DMS 273 treated with DMSO at 0.1 percent for 48 hours (cell line): ENCODE measurements at regions not wholly inside any gene's neighbourhood (a gene's known extent, or its start where the extent isn't known, plus 50 kb on each side); places are given as distances from the start of the nearest gene placed in this dataset.
"Not testable (repeated sequence)": the region's sequence is repeated elsewhere in the genome, so short reads cannot be mapped to it uniquely, and the experiment has no call there.

Experiments used
- DNase-seq: peaks from one replicate; lab custom pipeline; 2025; lab: John Stamatoyannopoulos, UW

- DNase-seq = no peak
These were observed 220.9 kb upstream of the TUT7 start for GRCh38 chr9:86575137-86575536.

DNA sequence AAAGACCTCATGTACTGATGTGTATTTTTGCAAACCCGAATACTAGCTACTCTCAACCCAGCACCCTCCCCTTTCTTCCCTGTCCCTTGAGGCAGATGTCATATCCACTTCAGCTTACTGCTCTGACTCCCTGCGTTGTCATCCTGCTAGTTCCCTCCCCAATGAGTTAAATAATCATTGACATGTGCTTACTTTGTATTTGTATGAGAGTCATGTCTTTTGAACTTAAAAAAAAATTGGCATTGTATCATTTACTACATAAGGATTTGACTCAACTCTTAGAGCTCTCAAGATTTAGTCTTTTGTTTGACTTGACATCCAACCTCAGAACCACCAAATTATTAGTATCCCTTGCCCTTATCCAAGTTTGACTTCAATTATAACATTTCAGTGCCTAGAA is 219.7 kb upstream of the TUT7 start:
- DNase-seq = no peak

GRCh38 chr9:86572904-86573303 is 218.7 kb upstream of the TUT7 start:
- no peak for DNase-seq

- DNase-seq = not testable (repeated sequence)
These were observed 211.4 kb upstream of the TUT7 start for GRCh38 chr9:86565603-86566002.

GRCh38 chr9:86563936-86564335 is 209.7 kb upstream of the TUT7 start:
- no peak for DNase-seq

DNA sequence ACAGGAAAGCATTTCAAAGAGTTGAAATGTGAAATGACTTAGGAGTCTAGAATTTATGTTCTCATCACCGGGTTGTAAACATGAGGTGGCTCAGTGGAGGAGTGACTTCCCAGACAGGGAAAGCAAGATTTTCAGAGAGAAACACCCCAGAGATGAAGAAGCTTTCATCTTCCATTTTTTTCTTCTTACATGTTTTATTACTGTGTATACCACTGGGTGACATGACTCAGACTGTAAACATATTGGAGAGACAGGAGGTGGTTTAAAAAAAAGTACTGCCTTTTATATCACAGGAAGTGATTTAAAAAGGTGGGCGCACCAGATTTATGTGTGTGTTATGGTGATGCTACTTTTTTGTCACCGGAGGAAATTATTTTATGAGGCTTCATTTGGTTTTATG is 209.1 kb upstream of the TUT7 start:
- DNase-seq = no peak

DNA sequence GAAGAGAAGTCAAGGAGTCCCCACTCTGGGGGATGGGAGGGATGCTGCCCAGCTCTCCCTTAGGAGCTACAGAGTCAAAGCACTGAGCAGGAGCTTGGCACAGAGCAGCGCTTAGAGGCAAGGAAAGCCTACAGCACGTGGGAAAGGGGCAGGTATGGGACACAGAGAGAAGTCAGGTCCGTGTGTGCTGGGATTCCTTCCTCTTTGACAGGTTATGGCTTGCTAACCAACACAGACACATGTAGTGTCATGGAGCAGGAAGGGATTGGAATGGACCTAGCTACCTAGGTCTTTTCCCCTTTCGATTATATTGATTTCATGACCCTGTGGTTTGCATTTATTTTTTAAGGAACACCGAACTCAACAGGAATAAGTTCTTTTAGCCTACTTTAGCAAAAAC is 208.5 kb upstream of the TUT7 start:
- DNase-seq = no peak

DNA sequence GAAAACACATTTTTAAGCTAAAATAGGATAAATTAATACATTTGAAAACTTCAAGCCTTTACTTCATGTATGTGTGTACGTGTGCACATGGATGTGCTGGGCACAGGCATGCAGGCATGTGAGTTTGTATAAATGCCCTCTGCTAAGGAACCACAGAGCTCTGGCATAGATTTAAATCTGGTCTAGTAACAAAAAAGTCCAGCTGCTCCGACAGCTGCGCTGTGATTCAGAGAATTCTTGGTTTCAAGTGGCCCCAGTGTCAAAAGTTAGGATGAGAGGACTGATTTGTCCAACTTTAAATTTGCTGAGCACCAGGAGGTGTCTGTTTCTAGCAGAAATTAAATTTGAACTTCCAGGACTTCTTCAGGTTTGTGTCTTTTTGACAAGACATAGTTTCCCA is 203.7 kb upstream of the TUT7 start:
- DNase-seq = no peak

DNA sequence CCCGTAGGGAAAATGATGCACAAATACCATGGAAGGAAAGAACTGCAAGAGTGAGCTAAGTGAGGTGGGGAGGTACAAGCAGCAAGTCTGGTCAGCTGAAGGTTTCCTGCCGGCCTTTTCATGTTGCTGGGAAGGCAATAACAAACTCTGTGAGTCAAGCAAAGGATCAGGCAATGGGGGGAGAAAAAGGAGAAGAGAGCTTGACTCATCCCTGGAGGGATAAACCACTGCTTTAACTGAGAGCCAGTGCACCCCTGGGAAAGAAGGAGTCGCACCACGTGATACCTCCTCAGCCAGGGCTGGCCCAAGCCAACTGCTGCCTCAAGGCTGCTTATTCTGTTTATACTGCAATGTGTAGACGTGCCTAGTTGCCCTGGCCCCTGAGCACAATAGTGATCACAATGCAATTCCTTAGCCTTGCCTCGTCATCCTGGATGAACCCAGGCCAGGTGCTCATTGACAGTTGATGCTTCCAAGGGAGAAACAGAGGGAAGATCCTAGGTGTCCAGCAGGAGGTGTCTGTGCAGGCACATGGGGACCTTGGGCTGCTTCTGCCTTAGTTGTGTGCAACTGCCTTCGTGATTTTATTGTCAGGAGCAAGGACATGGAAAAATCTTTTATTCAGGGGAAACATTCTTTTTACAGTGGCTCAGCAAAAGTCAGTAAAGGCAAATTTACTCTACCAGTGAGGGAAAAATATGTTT is 203.0 kb upstream of the TUT7 start:
- no peak for DNase-seq

DNA sequence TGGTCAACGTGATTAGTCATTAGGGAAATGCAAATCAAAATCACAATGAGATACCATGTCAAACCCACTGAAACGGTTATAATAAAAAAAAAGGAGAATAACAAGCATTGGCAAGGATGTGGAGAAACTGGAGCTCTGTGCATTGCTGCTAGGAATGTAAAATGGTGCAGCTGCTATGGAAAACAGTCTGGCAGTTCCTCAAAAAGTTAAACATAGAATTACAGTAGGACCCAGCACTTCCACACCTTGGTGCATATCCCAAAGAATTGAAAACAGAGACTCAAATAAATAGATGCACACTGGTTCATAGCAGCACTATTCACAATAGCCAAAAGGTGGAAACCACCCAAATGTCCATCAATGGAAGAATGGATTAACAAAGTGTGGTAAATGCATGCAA is 201.5 kb upstream of the TUT7 start:
- no peak for DNase-seq

DNA sequence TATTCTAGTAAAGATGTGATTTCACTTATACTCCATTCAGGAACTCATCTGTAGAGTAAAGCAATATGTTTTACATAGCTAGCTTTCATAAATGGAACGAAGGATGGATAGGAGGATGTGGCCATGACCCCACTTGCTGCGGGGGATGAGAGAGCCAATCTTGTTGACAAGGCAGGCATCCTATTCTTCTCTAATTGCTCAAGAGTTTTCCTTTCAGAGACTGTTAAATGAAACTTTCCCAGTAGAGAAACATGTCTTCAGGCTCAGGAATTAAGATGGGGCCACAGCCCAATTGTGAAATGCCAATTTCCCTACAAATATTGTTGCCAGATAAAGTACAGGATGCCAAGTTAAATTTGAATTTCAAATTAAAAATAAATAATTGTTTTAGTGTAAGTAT is 196.2 kb upstream of the TUT7 start:
- no peak for DNase-seq

DNA sequence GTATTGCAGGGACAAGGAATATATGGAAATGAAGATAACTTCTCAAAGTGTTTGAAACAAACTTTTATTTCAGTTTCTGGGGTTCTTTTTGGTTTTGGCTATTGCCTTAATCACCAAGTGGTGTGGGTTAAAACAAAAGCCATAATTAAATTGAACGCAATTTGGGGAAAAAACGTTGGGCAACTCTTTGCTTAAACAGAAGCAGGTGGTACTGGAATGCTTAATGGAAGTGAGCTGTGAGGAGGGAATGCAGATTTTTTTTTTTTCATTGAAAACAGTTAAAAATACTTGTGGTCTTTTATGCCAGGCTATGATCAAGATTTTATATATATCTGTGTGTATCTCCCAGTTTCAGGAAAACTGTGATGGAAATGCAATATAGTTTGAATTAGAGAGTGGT is 195.7 kb upstream of the TUT7 start:
- no peak for DNase-seq

DNA sequence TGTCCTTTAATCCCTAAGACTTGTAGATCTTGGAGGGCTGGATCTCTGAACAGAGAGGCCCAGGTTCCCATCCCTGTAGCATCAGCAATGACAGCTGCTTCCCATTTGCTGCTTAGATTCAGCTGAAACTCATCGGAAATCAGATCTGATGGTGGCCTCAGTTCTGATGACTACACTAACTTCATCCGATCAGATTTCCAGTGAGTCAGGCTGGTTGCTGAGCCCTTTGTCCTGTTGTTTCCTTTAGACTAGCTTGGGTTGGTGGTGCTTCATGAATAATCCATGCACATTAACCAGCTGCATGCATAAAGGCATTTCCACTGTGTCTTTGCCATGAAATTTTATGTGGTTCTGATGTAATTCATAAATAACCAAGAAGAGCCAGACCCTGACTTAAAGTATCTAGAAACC is 195.2 kb upstream of the TUT7 start:
- DNase-seq = no peak

GRCh38 chr9:86548220-86548619 is 194.0 kb upstream of the TUT7 start:
- DNase-seq = no peak

DNA sequence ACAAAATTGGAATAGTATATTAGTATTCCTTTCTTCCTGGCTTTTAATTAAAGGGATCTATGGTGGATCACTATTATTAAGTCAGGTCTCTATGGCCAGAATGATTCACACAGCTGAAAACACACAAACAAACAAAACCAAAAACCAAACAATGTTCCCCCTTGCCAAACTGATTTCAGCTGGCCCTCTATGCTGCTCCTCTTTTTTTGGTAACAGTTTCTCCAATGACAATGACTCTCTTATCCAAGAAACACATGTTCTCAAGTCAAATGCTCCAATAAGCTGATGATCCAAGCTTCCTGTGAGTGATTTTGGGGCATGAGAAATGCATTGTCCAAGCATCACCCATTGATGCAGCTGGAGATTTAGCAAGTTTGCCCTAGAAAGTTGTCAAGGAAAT is 193.4 kb upstream of the TUT7 start:
- no peak for DNase-seq

- no peak for DNase-seq
These were observed 192.5 kb upstream of the TUT7 start for GRCh38 chr9:86546712-86547111.

DNA sequence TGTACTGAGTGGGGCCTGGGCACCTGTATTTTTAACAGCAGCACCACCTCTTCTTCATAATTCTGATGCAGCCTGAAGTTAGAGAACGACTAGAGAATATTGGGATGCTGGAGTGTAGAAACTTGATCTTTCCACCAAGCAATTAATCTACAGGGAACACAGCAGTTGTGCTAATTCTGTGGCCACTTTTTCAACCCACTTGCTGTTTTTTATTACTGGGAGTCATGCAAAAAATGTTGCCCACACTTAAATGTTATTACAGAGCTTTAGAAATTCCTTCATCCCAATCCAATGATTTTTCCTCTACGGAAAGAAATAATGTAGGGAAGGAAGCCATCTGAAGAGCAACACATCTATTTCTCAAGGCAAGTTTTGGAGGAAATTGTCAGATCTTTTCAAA is 190.9 kb upstream of the TUT7 start:
- no peak for DNase-seq

DNA sequence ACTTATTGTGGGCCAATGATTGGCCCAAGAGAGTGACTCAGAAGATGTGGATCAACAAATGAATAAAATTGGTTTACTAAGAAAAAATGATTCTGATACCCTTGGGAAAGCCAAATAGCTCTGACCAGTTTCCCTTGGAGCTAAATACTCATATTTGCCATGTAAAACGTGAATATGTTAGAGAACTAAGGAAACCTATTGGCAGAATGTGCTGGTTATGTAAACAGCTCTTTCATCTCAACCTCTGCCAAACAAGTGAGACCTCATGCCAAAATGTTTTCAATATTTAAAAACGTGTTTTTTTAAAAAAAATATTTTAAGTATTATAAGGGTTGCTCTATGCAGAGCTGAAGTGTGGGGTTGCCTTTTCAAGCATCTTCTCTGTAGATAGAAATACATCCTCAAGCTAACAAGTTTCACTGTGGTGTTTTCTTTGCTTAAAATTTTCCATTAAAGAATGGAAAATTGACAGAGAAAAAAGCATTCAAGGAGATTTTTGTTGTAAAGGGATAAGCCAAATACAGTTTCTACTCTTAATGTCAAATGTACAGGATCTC is 186.9 kb upstream of the TUT7 start:
- DNase-seq = no peak

DNA sequence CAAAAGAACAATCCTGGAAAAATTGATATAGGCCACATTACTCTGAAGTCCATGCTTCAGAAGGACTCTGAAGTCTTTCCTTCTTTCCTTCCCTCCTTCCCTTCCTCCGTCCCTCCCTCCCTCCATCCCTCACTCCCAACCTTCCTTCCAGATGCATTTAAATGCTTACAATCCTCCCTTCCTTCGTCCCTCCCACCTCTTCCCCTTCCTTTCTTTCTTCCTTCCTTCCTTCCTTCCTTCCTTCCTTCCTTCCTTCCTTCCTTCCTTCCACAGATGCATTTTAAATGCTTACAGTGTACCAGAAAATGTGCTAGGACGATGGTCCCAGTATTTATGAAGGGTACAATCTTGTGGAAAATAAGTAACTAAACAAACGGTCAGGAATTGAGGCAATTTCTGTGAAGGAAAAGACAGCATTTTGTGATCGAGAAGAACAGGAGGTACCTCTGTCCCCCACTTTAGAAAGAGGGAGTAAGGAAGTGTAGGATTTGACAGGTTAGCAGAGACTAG is 181.3 kb upstream of the TUT7 start:
- DNase-seq = no peak

- DNase-seq = no peak
These were observed 180.5 kb upstream of the TUT7 start for GRCh38 chr9:86534572-86535258.

GRCh38 chr9:86531971-86532640 is 177.9 kb upstream of the TUT7 start:
- no peak for DNase-seq

GRCh38 chr9:86531273-86531970 is 177.2 kb upstream of the TUT7 start:
- no peak for DNase-seq
